DOHH2 (cell line): ENCODE measurements at regions not wholly inside any gene's neighbourhood (a gene's known extent, or its start where the extent isn't known, plus 50 kb on each side); places are given as distances from the start of the nearest gene placed in this dataset.

Experiments used
- EZH2phosphoT487 ChIP-seq: fragments of 200-600 bp; sonication (generic); IDR thresholded peaks from 2 replicates; pipeline ENCODE4 v1.6.1; 2017; ENCODE audit warnings: borderline replicate concordance, mild to moderate bottlenecking, antibody characterized with exemption, low read length, moderate library complexity, mixed read lengths
- TF ChIP-seq, protein P1 (sequence below): fragments of 200-600 bp; sonication (generic); IDR thresholded peaks from one replicate; pipeline ENCODE4 v1.5.1; 2014; ENCODE audit warnings: antibody characterized with exemption, mild to moderate bottlenecking, low read depth, low read length; ENCODE audit not compliant: poor library complexity, severe bottlenecking

- TF ChIP-seq, protein P1, sequence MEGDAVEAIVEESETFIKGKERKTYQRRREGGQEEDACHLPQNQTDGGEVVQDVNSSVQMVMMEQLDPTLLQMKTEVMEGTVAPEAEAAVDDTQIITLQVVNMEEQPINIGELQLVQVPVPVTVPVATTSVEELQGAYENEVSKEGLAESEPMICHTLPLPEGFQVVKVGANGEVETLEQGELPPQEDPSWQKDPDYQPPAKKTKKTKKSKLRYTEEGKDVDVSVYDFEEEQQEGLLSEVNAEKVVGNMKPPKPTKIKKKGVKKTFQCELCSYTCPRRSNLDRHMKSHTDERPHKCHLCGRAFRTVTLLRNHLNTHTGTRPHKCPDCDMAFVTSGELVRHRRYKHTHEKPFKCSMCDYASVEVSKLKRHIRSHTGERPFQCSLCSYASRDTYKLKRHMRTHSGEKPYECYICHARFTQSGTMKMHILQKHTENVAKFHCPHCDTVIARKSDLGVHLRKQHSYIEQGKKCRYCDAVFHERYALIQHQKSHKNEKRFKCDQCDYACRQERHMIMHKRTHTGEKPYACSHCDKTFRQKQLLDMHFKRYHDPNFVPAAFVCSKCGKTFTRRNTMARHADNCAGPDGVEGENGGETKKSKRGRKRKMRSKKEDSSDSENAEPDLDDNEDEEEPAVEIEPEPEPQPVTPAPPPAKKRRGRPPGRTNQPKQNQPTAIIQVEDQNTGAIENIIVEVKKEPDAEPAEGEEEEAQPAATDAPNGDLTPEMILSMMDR, result no peak
- no peak for TF ChIP-seq EZH2phosphoT487
Observed at GRCh38 chr2:163822033-163822432, 86.2 kb upstream of the FIGN start.
